Head of caudate nucleus (tissue), 42 donors: ENCODE measurements at regions not wholly inside any gene's neighbourhood (a gene's known extent, or its start where the extent isn't known, plus 50 kb on each side); places are given as distances from the start of the nearest gene placed in this dataset.
A peak's percentile ranks its signal among the peaks of the same experiment; 100 is the strongest.

ENCODE experiments used
- DNase-seq, 42 donors: peaks; one replicate each; pipeline versions ENCODE4 v3.0.0 to v3.0.0-alpha.2; 2020 to 2021; ENCODE audit warnings: mixed read lengths in 7 of 42
- intact Hi-C: fragments of 100-400 bp; cut with DNase I; formaldehyde crosslinking; loops from one replicate; pipeline ENCODE4 v1.15.0; 2022

DNA sequence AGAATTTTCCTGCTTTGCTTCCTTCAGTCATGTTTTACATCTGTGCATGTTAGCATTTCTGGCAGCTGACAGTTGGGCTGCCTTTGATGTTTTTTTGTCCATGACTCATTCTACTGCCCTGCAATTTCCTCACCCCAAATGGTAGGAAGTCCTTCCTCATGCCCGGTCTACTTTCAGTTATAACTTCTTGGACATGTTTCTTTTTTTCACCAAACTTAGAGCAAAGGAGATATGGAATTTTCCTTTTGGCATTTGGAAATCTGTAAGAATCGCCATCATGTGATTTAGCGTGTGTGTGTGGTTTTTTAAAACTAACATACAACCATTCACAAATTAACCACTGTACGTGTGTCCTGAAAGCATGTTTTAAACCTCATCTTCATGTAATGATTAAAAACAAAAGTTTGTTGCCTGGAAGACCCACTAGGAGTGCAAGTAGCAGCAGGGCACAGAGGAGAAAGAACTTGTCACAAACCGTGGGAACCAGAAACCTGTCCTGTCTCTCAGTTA is 430.7 kb upstream of the CFAP20DC start:
- intact Hi-C loops, result no loop called here
- no peak for DNase-seq

DNA sequence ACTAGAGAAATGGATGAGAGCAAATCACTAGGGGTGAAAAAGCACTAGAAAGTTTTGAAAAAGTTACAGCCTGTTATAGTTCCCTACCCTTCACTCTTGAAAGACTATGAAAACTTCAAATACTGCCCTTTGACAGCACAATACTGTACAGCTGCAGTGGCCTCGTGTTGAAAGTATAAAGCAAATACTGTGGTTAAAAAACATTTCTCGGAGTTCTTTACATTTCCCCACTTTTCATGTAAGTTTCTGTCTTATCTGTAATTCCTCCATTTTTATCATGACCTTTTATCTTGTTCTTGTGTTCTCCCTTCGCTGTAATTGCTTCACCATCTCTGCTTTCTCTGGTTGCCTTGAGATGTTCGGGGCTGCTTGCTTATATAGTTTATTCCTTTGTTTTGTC is 423.8 kb upstream of the CFAP20DC start:
- no peak for DNase-seq
- intact Hi-C loops, result no loop called here

DNA sequence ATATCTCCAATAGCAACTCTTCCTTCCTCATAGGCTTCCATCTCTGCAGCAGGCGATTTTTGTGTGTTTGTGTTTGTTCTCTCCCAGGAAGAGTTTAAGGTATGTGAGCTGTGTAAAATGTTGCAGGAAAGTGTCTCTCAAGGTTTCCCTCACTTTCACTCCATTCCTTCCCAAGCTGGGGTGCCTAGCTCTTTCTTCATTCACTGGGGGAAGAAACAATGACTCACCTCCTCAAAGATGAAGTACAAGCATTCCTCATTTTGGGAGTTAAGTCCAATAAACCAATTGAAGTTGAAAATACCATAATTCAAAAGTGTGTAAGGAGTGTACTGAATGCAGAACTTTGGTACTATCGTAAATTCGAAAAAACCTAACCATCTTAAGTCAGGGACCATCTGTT is 422.7 kb upstream of the CFAP20DC start:
- intact Hi-C loops, result no loop called here
- no peak for DNase-seq

DNA sequence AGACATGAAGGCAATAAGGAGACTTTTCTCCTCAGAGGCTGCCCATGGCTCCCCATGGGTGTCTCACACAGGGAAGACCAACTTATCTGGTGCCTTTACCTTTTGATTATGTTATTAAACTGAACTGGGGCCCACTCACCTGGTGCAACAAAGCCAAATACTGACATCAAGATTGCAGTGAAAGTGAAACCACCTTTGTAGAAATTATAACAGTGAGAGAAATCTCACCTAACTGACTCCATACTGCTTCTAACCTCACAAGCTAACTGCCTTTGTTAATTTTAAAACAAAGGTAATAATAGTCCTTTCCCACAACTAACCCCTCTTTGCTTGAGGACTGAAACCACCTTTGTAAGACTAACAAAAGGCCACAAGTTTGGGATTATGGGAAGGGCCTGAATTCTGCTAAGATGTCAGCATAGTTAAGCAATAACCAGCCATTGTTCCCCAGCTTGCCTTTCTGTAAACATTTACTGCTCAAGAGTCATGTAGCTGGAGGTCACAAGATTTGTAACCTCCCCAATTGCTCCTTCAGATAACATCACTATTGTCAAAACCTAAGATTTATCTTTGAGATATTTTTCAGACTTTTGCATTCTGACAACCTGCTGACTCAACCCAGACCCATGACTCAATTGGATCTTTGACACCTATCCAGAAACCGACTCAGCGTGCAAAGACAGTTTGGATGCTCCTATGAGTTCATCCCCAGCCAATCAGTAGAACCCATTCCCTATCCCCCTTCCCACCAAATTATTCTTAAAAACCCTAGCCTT is 420.3 kb upstream of the CFAP20DC start:
- DNase-seq, result no peak
- intact Hi-C loops, result no loop called here

GRCh38 chr3:59467476-59467875 is 417.7 kb upstream of the CFAP20DC start:
- intact Hi-C loops, result no loop called here
- DNase-seq, result no peak

- DNase-seq, result peak in 2 of 42 donors; percentile 2 to 4
- intact Hi-C loops, result no loop called here
Observed at GRCh38 chr3:59464187-59464586, 414.4 kb upstream of the CFAP20DC start.

DNA sequence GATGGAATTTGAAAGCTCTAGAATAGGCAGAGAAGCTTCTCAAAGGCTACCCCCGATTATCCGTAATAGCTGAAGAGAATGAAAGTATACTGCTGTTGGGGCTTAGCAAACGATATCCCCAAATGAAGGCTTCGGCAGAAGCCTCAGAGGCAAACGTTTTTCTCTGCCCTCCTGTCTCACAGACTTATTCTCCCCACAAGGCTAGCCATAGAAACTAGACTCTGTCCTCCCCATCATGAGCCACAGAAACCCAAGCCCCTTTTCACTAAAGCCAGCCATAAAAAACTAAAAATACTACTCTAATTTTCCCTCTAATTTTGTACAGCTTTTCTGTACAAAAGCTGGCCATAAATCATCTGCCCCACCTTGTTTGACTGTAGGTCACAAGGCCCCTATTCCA is 413.4 kb upstream of the CFAP20DC start:
- intact Hi-C loops, result no loop called here
- no peak for DNase-seq

DNA sequence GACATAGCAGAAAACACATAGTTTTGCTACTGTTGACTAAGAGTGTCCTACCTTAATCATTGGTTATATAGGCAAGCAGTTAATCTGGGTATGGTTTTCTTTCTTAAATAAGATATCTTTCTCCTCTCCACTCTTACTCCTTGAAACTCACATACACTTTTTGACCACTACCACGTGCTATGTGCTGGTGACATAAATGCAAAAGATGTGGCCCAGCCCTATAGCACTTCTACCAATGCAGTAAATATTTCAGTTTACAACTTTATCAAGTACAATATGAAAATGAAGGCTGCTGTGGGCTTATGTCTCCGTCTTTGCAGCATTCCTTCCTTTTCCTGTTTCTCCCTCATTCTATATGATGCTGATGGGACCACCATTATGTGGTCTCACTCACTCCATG is 410.2 kb upstream of the CFAP20DC start:
- intact Hi-C loops, result no loop called here
- DNase-seq, result no peak

DNA sequence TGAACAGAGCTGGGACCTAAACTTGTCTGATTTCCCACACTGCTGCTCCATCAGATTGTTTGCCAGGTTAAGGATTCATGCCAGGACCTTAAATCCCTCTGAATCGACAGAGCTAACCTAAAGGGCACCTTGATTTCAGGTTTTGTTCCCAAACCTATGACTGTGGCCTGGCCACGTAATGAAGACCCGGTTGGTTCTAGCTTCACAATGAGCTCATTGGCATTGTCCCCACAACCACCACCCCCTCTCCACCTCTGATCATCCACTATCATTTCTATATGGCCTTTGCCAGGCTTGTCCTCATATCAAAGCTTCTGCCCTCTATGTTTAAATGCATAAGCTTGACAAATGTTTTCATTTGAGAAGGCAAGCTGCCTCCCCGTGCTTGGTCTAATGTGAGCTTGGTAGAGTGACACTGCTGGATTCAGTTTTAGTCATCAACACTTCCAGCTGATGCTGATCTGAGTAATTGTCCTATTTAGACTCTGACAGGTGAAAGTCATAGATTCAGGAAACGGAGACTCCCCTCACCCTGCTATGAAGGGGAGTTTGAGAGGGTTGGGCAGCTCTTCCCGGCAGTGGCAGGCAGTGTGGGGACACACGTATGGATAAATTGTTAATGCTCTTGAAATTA is 407.1 kb upstream of the CFAP20DC start:
- intact Hi-C loops, result no loop called here
- DNase-seq, result no peak

DNA sequence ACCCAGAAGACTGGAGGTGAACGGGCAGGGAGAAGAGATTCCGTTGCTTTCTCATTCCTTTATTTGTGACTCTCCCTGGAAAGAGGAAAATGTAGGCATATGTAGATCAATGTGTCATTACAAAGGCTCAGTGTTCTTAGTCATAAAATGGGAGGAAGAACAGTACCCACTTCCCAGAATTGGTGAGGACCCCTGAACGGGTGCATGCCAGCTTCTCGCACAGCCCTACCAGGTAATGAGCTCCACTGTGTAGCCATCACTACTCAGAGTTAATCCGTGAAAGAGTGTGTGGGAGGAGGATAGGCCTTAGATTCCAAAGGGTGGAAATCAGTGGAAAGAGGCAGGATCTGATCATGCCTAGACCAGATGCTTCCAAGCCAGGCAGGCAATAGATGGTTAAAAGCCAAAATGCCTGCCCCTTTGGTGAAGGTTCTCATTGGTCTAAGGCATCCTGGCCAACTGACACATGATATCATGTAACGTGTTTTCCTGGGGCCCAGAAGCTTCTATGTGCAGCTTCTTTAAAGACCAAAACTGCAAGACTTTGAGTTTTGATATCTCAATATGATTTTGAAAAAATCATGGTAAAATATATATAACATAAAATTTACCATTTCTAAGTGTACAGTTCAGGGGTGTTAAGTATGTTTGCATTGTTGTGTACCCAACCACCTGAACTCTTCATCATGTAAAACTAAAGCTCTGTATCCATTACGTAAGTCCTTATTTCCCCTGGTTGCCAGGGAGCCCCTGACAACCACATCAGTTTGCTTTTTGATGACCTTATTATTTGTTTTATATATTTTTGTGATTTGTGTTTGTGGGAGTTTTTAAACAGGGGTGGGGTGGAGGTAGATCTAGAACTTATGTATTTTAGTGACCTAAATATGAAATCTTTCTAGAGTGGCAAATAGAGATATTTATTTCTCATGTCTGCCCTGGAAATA is 402.2 kb upstream of the CFAP20DC start:
- DNase-seq, result no peak
- intact Hi-C loops, result no loop called here

GRCh38 chr3:59450946-59451763 is 401.3 kb upstream of the CFAP20DC start:
- no peak for DNase-seq
- intact Hi-C loops, result no loop called here

DNA sequence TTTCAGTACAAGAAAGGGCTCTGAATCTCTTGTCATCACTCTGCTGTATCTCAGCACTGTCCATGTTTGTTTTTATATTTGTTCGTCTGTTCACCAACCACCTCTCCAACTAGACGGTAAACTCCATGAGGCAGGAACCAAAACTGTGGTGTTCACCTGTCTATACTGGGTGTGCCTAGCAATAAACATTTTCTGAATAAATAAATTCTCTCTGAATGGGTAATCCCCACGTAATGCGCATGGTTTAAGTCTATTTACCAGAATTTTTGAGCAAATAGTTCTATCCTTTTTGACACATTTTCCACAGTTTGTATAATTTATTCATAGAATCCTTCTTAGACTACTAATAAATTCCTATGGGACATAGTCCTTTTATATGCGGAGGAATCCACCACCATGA is 400.6 kb upstream of the CFAP20DC start:
- intact Hi-C loops, result no loop called here
- DNase-seq, result no peak

DNA sequence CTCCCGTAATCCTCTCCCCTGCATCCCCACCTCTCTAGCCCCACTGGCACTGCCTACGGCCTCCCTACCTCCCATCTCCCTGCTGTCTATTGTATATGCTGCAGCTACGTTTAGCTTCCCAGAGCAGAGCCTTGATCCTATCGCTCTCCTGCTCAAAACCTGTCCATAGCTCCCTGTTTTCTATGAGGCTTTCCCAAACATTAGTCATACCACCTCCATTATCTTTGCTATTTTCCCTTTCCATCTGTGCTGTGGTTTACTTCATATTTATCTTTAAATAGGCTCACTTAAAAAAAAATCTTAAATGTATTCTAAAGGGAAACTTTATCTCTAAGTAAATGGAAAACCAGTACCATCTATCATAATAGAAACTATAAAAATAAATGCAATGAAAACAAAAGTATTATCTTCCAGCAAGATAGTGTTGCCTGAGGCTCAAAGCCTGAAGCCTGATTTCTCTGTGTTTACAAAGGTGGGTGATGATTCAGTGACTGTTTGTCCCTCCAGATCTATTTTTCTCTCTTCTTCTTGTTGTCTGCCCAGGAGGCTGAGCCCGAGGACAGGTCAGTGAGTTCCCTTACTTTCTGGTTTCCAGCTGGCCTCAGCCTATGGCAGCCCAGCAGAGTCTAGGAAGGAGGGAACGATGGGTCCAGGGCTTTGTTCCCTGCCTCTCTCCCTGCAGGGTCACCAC is 397.1 kb upstream of the CFAP20DC start:
- intact Hi-C loops, result no loop called here

DNA sequence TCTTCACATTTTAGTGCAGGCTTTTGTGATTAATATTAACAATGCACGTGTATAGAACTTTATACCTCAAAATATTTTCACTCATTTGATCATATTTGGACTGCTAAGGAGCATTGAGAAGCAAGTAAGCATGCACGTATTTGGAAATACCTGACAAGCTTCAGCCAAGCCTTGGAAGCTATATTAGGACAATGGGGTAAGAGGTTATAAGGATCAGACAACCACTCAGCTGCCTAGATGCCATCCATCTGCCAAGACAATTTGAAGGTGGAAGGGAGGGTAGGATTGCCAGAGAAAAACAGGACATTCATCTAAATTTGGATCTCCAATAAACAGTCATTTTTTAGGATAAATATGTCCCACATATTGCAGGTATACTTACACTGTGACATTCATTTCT is 394.9 kb upstream of the CFAP20DC start:
- intact Hi-C loops, result no loop called here
- no peak for DNase-seq

More for the DNA sequence above, 397.1 kb upstream of the CFAP20DC start:
- no peak for DNase-seq

DNA sequence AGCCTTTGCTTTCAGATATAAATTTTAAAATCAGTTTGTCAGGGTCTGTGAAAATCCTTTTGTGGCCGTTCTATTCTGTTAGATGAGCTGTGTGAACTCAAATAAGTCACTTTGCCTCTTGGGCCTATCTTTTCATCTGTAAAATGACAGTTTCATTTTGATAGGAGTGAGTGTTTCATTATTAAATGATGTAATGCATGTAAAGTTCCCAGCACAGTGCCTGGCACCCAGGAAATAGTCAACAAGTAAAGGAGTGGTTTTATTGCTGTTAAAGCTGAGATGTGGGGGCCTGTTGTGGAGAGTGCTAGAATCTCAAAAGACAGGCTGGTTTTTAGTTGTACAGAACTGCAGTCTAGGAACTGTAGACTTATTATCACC is 394.5 kb upstream of the CFAP20DC start:
- no peak for DNase-seq
- intact Hi-C loops, result no loop called here

DNA sequence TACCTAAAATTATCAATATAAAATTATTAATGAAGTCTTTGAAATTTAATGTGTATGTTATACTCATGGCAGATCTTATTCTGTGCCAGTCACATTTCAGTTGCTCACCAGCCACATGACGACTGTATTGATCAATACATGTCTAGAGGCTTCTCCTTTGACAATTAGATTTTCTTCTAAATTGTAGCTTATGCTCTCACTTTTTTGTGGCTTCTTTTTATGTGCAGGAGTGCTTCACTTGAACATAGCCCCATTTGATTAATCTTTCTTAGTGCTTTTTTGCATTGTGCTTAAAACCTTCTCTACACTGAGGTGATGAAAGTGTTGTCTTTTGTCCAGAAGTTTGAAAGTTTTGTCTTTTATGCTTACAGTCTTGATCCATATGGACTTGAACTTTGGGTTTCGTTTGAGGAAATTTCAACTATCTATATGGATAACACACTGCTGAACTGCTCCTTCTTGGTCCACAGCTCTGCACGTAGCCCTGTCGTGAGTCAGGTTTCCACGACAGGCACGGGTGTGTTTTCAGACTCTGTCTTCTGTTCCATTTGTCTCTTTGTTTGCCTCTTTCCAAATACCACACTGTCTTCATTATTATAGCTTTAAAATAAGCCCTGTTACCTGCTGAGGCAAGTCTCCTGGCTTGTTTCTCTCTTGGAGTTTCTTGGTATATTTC is 393.9 kb upstream of the CFAP20DC start:
- intact Hi-C loops, result no loop called here
- no peak for DNase-seq

DNA sequence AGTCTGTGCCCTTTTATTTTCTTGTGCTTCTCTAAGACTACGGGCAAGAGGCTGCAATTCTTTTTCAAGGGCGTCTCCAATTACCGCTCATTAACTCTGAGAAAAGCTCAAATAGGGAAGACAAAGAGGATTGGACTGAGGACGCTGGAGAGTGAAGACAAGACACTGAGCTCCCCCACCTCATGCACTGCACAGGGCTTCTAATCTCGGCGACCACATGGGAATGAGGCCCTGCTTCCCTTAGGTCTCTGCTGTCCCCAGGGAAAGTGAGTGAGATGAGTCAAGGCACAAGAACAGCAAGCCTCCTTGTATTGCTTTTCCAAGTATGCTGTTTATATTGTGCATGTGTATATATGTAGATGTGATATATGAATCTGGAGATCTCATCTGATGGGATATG is 392.2 kb upstream of the CFAP20DC start:
- no peak for DNase-seq
- intact Hi-C loops, result no loop called here
